Right ventricle myocardium inferior (tissue), 1 donor: ENCODE measurements at regions not wholly inside any gene's neighbourhood (a gene's known extent, or its start where the extent isn't known, plus 50 kb on each side); places are given as distances from the start of the nearest gene placed in this dataset.
"Not testable (repeated sequence)": the region's sequence is repeated elsewhere in the genome, so short reads cannot be mapped to it uniquely, and the experiment has no call there.

ENCODE experiments used
- ATAC-seq: fragments of 200-7000 bp; cut with Tn5 transposase; one replicate; pipeline ENCODE4 v1.9.1; 2020; ENCODE audit warnings: mild to moderate bottlenecking, moderate library complexity
- DNase-seq: peaks from one replicate; pipeline ENCODE4 v3.0.0; 2021; ENCODE audit errors: missing footprints
- intact Hi-C: fragments of 100-400 bp; cut with DNase I; formaldehyde crosslinking; loops from one replicate; pipeline ENCODE4 v1.11.0; 2022
- donor health status: DM: no; HTN: yes; CAD: no; lungs with severe emphysema.

DNA sequence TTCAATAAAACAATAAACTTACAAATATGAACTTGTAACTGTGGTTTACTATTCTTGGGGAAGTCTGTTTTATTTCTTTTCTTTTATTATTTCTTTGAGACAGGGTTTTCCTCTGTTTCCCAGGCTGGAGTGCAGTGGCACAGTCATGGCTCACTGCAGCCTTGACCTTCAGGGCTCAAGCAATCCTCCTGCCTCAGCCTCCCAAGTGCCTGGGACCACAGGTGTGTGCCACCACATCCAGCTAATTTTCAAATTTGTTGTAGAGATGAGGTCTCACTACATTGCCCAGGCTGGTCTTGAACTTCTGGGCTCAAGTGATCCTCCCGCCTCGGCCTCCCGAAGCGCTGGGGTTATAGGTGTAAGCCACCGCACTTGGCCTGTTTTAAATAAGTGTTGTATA lies 343.4 kb downstream of the SOX9 start:
- intact Hi-C loops, DNase-seq, ATAC-seq: not testable (repeated sequence)

DNA sequence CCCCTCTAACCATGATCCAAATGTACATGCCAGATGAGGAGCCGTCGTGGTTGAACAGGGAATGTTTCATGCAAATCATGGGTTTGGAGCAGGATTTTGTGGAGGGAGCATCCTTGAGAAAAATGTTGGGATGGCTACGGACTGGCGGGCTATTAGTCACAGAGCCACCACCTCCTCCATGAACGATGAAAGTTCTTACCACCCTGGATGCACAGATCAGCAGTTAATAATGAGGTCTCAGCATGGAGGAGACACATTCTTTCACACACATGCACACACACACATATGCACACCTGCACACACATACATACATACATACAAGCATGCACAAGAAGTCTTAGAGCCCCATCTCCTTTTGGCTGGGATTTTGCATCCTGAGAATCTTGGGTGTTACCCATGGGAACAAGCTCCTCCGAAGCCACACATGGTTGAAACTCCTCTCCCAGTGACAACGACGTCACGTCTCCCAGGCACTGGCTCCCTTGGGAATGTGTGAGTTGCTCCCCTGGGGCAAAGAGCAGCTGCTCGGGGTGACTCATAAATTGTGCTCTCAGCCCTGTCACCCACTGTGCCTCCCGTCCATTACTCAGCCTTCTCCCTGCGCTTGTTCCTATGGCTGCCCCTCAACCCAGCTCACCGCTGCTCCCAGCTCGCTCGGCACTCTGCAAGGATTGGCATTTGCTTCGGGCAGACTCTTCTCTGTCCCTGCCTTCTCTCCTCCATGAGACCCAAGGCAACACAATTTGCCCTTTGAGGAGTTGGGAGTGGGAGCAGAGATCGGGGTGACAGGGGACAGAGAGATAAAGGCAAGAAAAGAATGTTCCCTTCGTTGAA lies 344.6 kb downstream of the SOX9 start:
- intact Hi-C loops = no loop called here
- no peak for DNase-seq
- no peak for ATAC-seq

DNA sequence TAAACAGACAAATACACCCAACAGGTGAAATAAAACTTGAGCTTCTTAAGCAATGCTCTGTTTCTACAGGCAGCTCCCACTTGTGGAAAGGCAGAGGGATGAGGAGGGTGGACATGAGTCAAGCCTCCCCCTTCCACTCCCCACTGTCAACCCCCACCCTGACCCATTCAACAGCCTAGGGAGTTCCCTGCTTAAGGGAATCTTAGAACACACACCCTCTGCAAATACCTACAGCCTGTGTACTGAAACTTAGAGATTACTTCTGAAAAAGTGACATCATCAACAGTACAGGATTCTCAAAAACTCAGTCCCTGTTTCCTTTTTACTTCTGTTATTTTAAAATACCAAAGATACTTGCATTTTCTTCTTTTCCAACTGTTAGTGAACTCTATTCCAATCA lies 345.4 kb downstream of the SOX9 start:
- DNase-seq (no peak), ATAC-seq (no peak)
- intact Hi-C loops = no loop called here

DNA sequence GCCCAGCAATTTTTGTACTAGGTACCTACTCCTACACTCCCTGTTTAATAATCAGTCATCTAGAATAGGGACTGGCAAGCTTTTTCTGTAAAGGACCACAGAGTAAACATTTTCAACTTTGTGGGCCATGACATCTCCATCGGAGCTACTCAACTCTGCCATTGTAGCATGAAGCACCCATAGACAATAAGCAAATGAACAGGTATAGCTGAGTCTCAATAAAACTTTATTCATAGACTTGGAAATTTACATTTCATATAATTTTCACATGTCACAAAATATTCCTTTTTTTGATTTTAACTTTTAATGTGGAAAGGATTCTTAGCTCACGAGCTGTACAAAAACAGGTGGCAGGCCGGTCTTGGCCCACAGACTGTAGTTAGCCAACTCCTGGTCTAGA lies 345.8 kb downstream of the SOX9 start:
- intact Hi-C loops = no loop called here
- DNase-seq = no peak

DNA sequence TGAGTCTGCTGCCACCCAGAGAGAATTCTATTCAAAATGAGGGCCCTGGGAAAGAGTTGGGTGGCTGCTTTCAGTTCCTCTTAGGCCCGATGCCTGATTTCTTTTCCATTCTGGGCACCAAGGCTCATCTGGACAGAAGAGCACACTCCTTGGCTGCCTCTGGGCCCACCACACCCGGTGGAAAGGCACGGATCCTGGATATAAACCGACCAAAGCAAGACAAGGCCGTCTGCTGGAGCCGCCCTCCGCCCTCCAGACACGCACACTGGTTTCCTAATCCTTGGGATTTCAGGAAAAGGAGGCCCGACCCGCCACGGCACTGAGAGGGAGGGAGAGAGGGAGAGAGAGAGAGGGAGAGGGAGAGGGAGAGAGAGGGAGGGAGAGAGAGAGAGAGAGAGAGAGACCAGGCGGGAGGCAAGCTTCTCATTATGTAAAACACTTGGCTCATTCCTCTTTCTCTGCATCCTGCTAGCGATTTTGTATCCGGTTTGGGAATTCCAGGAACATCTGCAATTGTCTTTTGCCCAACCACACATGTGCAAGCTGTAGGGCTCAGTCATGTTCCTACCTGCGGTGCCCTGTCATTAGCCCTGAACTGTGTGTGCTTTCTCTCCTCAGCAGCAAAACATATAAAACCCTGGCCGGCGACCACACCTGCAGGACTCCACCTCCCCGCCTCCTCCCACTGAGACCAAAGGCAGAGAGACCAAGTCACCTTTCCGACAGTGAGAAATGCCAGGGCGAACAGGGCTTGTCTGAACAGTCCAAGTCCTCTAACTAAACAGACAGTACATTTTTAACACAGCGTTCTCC lies 347.2 kb downstream of the SOX9 start:
- DNase-seq (no peak), ATAC-seq (peak; percentile 77)
- intact Hi-C loops = no loop called here

More for the DNA sequence above, 345.8 kb downstream of the SOX9 start:
- ATAC-seq = no peak

DNA sequence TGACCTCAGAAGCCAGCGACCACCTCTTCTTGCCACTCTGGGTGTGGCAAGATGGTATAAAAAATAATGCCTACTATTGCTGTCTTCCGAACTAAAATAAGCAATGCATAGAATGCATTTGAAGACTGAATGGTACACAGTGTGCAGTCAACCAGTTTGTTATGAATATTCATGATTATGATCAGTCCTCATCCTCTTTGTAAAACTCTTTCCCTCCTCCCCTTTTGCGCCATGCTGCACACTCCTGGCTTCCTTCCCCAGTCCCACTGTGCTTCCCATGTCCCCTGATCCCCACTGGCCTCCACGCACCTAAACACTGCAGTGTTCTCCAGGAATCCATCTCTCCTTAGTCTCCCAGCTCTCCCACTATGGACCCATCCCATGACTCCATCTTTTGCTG lies 348.0 kb downstream of the SOX9 start:
- no peak for DNase-seq
- intact Hi-C loops = no loop called here
- no peak for ATAC-seq

DNA sequence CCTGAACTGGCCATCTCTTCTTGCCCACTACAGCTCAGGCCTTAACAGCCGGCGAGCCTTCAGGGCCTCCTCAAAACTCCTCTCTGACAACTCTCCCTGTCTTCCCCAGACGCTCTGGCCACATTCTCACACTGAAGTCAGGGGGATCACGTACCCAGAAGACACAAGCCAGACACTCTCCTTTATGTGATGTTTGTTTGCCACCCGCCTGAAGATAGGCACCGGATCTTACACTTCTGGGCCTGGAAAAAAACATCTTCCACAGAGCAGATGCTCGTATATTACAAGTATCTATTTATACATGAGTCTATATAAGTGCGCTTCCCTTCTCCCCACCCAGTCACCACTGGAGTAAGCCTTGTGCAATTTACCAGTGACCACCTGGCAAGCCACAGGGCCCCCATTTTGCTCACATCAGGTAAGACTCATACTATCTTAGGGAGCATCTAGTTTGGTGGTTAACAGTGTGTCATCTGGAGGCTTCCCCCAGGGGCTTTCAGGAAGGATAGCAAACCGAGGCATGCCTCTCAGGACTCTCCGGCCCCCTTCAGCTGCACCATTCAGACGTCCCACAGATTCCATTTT lies 349.4 kb downstream of the SOX9 start:
- ATAC-seq (no peak), DNase-seq (no peak)
- intact Hi-C loops = no loop called here

DNA sequence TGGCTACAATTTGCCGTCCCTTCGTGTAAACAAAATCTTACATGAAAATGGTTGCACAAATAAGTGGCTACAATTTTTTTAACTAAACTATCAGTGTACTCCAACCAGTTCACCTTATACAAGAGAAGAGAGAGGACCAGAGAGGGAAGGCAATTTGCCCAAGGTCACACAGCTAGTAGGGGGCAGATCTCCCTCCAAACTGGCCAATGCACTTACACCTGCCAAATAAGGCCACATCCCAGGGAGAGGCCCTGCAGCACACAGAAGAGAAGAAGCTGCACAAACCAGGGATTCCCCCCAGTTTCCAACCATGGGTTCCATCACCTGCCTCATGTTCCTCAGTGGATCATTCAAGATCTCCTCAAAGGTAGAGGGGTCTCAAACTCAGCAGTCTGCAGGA lies 349.9 kb downstream of the SOX9 start:
- DNase-seq = no peak
- ATAC-seq = no peak
- intact Hi-C loops = no loop called here

DNA sequence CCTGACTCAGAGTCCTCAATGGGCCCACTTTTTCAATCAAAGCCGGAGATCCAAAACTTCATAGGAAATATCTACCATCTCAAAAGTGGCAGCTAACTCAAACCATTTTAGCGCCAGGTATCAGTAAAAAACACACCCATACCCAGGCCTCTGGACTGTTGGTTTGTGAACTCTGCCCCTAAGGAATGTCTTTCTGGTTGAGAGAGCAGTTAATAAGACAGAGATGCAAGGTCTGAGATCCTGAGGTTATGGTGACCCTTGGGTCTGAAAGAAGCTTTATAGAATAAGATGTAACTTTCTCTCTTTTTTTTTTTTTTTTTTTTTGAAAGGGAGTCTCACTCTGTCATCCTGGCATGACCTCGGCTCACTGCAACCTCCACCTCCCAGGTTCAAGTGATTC lies 350.5 kb downstream of the SOX9 start:
- intact Hi-C loops = no loop called here
- ATAC-seq (no peak), DNase-seq (no peak)

DNA sequence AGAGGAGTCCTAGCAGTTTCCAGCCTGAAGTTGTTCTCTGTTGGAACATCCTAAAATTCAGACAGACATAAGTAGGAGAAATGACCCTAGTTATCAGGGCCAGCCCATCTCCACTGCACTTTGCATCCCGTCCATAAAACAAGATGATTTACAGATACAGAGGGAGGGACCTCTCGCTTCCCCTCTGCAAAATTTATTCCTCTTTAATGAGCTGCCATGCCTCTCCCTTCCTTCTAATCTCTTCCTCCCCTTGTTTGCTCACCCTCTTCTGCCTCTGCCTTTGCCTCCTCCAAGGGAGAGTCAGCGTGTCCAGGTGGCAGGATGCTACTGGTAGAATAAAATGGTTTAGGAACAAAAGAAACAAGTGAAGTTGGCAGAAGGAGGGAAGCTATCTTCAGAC lies 351.3 kb downstream of the SOX9 start:
- intact Hi-C loops = no loop called here
- ATAC-seq (no peak), DNase-seq (no peak)

DNA sequence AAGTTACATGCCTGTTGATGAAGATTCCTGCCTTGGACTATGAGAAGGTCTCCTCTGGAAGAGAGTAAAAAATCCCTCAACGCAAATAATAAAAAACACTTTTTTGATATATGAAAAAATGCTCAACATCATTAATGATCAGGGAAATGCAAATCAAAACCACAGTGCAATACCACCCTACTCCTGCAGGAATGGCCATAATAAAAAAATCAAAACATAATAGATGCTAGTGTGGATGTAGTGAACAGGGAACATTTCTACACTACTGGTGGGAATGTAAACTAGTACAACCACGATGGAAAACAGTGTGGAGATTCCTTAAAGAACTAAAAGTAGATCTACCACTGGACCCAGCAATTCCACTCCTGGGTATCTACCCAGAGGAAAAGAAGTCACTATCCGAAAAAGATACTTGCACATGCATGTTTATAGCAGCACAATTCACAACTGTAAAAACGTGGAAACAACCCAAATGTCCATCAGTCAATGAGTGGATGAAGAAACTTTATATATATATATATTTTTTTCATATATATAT lies 352.1 kb downstream of the SOX9 start:
- intact Hi-C loops, ATAC-seq, DNase-seq: not testable (repeated sequence)

DNA sequence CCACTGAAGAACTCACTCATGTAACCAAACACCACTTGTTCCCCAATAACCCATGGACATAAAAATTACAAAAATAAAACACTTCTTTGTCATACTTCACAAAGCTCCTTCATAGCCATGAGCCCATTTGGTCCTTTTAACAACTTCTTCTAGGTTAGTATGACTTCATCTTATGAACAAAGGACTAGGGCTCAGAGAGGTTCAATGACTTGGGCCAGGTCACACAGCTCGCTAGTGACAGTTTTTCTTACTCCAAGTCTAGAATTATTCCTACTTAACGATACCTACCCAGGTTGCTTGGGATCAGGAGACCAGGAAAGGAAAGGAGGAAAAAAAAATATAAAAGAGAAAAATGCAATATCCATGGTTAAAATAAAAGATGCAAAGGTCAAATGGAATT lies 353.4 kb downstream of the SOX9 start:
- intact Hi-C loops = no loop called here
- DNase-seq = no peak
- ATAC-seq = no peak

DNA sequence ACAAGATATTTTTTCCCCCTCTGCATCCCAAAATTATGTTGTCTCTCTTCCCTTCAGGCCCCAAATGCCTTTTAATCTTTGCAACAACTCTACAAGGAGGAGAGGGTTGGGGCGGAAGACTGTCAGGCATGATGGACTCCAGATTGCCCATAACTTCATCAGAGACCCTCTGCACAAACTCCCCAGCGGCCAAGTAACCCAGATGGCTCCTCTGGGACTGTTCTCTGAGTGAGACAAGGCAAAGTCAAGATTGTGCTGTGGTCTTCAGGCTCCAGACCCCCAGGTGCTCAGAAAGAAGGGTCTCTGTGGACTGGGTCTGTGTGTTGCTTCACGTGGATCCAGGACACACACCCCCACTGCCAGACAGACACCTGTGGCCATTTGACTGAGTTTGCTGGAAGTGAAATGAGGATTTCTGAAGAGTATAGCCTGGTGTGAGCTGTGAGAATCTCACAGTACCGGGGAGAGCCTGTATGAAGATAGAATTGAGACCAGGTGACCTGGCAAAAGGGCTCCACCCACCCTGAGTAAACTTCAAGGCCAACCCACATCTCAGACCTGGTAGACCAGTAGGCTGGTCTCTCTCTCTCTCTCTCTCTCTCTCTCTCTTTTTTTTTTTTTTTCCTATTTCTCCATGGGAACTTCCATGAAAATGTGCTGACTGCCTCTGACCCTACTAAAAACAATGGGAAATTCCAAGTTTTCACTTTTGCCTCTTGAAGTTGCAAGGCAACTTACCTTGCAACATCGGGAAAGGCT lies 354.1 kb downstream of the SOX9 start:
- no peak for ATAC-seq
- no peak for DNase-seq
- intact Hi-C loops = no loop called here

DNA sequence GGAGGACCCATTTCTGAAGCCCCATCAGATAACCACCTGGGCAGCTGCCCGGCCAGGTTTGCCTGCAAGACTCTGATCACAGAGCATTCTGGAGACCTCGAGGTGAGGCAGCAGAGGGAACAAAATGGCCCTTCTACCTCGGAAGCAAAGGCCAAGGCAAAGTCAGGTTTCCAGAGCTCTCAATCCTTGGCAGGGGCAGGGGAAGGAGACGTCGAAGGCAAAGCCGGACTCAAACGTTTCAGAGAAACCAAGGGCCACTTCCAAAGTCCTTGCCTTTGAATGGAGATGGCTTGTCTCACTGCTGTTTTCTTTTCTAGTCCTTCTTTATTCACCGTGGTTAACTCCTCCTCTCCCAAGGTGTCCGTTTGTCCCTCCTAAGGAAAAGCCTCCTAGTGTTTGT lies 355.3 kb downstream of the SOX9 start:
- DNase-seq (no peak), ATAC-seq (no peak)
- intact Hi-C loops = no loop called here

DNA sequence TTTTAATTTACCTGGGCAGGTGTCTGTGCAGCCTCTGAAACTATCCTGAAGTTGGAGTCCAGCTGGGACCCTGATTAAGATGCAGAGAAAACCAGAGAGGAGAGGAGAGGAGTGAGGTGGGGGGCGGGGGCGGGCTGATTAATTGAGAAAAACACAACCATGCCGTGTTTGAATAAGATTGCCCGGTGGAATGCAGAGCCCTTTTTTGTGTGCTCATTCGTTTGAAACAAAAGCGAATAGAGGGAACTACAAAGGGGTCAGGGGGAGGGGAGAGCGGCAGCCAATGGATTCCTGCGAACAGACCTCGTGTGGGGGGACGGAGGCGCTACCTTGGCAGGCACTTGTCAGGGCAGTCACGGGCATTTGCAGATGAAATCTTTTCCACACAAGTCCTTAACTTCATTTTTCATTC lies 355.8 kb downstream of the SOX9 start:
- DNase-seq (no peak), ATAC-seq (no peak)
- intact Hi-C loops = no loop called here

DNA sequence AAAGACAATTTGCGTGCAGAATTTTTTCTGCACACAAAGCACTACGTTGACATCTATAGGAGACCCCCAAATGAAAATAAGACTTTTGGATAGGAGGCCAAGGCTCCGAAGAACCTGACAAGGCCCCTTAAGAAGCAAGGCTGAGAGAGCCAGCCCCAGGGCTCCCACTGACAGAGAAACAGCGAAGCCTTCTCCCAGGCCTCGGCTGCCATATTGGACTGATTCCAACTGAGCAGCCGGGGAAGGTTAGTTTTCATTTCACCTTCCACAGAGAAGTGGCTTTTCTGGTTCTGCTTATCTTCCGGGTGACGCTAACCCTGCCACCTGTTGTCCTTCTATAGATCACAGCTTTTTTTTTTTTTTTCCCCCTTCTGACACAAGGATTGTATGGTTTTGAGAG lies 356.7 kb downstream of the SOX9 start:
- DNase-seq (no peak), ATAC-seq (no peak)
- intact Hi-C loops = no loop called here

DNA sequence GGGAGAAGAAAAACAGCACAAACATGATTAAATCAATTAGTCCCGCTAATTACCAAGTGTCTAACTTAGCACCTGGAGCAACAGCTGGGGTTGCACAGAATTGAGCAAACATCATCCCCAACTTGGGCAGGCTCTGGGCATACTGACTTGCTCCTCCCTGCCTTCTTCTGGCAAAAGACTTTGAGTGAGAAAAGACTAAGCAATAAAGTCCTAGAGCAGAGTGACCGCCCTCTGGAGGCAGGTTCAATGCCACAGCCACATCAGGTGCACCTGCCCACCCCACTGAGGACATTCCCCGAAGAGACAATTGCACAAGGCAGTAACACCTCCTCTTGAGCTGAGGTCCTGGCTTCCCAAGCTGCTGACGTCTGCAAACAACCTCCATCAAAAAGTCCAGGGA lies 358.3 kb downstream of the SOX9 start:
- DNase-seq (no peak), ATAC-seq (no peak)
- intact Hi-C loops = no loop called here

DNA sequence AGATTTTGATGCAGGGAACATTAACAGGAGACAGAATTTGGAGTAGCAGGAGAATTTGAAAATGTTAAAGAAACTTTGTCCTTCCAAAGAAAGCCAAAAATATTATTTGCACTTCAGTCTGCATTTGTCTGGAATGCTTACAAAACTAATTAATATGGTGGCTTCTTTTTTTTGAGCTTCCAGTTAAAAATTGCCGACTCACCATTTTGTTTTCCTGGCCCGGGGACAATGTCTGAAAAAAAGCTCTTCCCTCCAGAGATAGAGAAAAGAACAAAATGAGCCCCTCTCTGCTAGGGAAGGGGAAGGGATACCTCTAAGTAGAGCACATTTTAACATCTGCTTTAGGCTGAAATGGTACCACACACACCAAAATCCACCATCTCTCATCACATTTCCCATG lies 360.8 kb downstream of the SOX9 start:
- DNase-seq (no peak), ATAC-seq (no peak)
- intact Hi-C loops = no loop called here

DNA sequence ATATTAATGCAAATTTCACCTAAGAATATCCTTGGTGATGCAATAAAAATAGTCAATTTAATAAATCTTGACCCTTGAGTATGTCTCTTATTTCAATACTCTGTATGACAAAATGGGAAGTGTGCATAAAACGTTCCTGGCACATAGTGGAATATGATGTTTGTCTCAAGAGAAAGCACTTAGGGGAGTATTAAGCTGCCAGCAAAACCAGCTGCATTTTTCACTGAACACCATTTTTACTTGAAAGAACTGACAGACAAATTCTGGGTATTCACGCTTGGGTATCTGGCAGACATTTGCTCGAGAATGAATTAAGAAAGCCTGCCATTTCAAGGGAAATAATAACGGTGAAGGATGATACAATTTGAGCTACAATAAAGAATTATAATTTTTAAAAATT lies 364.8 kb downstream of the SOX9 start:
- intact Hi-C loops = no loop called here
- DNase-seq (no peak), ATAC-seq (no peak)
